Muscle of back (tissue), 3 donors: ENCODE measurements at regions not wholly inside any gene's neighbourhood (a gene's known extent, or its start where the extent isn't known, plus 50 kb on each side); places are given as distances from the start of the nearest gene placed in this dataset.
"Not testable (repeated sequence)": the region's sequence is repeated elsewhere in the genome, so short reads cannot be mapped to it uniquely, and the experiment has no call there.

Experiments used
- DNase-seq, 3 donors: peaks; one replicate each; pipeline versions ENCODE4 v3.0.0 to v3.0.0-alpha.2; 2013

GRCh38 chr16:54985156-54985555 lies 54.5 kb downstream of the IRX5 start:
- DNase-seq: no peak

- no peak for DNase-seq
Observed at GRCh38 chr16:54985668-54986067, 55.0 kb downstream of the IRX5 start.

DNA sequence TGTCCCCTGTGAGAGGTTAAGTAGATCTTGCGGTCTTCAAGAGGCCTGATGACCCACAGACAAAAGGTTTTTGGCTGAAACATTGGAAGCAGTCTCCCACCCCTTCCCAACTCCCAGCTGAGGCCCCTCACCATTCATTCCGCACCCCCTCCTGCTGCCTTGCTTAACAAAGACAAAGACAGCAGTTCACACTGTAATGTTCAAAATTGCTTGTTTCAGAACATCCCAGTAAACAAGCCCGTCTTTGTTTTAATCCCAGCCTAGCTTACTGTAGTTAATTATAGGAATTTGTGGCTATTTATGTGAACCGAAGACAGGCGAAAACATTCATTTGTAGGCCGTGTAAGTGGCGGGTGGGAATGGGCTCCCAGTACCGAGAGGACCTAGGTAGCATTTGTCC lies 55.7 kb downstream of the IRX5 start:
- no peak for DNase-seq

- DNase-seq: no peak
Observed at GRCh38 chr16:54987081-54987480, 56.4 kb downstream of the IRX5 start.

DNA sequence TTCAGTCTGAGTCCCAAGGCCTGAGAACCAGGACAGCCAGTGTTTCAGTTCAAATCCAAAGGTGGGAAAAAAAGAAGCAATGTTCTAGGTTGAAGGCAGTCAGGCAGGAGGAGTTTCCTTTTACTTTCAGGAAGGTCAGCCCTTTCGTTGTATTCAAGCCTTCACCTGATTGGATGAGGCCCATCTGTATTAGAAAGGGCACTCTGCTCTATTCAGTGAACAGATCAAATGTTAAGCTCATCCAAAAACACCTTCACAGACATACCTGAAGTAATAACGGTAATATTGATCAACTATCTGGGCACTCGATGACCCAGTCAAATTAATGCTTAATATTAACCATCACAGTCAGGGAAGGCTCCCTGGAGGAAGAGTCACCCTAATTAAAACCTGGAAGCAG lies 60.9 kb downstream of the IRX5 start:
- DNase-seq: no peak

DNA sequence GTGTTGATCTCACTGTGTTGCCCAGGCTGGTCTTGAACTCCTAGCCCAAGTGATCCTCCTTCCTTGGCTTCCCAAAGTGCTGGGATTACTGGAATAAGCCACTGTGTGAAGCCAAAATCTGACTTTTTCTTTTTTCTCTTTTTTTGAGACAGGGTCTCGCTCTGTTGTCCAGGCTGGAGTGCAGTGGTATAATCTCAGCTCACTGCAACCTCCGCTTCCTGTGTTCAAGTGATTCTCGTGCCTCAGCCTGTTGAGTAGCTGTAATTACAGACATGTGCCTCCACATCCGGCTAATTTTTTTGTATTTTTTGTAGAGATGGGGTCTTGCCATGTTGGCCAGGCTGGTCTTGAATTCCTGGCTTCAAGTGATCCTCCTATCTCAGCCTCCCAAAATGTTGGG lies 61.3 kb downstream of the IRX5 start:
- not testable (repeated sequence) for DNase-seq

DNA sequence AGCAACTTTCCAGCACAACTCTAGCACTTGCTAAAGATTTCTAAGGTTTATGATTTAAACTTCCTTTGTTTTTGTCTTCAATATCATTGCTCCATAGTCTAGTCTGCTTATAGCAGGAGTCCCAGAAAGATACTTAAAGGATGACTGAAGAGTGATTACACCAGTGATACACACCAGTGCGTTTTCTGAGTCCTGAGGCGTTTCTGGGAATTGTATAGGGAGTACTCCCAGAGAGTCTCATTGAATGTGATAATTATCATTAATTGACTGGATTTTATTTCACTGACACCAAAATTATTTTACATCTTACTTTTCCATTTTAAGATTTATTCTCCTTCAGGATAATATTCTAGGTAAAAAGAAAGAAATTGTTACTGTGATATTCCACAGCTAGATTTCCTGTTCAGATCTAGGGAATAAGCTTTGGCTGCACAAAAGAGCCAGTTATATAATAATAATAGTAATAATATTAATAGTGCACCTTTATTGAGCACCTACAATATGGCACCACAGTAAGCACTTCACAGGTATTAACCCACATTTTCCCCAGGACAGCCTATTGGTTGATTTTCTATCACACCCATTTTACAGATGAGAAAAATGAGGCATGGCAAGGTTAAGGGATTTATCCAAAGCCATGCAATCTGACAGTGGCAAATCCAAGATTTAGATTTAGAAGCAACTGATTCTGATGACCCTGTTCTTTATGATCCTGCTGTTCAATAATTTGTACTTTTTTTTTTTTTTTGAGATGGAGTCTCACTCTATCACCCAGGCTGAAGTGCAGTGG lies 62.6 kb downstream of the IRX5 start:
- DNase-seq: no peak

DNA sequence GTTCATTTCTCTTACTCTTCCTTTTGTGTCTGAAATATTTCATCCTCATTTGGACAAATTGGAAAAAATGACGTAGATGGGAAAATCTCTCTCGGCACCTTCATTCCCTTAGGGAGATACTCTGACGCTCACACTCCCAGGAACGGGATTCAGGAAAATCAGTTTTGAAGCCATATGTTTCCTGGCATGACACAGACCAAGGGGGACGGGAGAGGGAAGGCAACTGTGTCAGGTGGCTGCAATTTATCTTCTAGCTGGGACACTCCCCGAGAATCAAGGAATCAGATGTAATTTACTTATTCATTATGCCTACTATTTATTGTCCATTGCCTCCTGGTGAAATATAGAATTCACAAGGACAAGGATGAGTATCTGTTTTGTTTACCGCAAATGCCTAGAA lies 65.5 kb downstream of the IRX5 start:
- DNase-seq: no peak

DNA sequence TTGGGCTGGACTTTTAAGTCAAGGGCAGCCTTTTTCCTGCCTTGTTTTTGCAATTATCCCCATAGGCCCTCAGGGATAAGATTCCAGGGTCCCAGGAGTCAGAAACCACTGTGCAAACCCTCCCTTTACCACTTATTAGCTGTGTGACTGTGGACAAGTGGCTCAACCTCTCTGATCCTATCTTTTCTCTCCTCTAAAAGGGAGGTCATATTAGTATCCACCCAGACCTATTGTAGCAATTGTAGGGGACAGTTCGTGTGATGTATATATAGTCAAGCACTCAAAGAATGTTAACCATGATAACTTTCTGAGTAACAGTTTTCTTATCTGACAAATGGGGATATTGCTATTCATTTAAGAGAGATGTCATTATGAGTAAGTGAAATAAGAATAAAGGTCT lies 68.2 kb downstream of the IRX5 start:
- DNase-seq: no peak

GRCh38 chr16:54999481-54999880 lies 68.8 kb downstream of the IRX5 start:
- DNase-seq: no peak

- DNase-seq: no peak
Observed at GRCh38 chr16:55000595-55000994, 69.9 kb downstream of the IRX5 start.

GRCh38 chr16:55001931-55002330 lies 71.3 kb downstream of the IRX5 start:
- DNase-seq: peak in 1 of 3 donors; percentile 26

DNA sequence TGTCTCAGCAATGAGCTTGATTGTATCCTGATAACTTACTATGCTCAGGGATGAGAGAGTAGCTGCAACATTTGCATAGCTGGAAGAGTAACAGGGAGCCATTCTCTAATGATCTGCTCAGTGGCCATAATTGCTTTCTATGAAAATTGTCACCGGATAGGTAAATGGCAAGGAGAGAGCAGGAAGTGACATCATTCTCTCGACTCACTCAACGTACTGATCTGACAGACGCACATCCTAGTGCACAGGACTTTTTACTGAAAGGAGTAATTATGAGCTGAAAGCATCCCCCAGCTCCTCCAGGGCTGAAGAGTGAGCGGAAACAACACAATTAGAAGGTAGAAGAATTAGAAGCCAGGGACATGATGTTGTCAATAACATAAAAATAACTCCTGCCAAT lies 71.8 kb downstream of the IRX5 start:
- DNase-seq: no peak

DNA sequence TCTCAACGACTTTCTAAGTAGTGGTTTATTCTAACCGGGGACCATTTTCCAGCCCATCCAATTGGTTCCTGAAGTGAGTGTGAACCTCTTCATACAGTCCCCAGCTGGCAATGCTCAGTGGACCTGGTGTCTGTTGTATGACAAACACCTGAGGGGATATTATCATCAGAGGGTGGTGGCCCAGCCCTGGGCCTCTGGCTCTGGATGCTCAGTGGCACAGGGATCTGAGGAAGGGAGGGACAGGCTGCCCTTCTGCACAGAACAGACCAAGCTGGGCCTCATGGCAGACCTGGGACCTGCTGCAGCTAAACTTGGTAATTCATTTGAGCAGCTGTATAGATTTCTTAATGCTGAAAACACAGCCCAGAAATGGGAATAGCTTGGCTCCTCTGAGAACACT lies 72.6 kb downstream of the IRX5 start:
- no peak for DNase-seq

DNA sequence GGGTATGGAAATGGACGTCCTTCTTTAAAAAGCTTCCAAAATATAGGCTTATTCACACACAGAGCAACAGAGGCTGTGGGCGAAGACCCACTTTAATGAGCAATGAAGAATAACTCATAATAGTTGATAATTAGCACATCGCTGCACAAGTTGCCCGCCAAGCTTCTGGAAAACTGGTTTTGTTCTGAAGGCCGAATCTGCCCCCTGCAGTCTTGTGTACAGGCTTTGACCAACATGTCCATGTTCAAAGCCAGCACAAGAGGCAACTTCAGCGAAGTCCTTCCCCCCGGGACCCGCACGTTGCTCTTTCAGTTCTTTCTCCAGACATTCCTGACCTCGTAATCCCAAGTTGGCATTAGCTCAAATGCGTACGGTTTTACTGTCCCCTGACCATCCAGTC lies 73.3 kb downstream of the IRX5 start:
- no peak for DNase-seq

- DNase-seq: no peak
Observed at GRCh38 chr16:55007504-55007903, 76.8 kb downstream of the IRX5 start.

GRCh38 chr16:55008836-55009510 lies 78.3 kb downstream of the IRX5 start:
- DNase-seq: no peak

DNA sequence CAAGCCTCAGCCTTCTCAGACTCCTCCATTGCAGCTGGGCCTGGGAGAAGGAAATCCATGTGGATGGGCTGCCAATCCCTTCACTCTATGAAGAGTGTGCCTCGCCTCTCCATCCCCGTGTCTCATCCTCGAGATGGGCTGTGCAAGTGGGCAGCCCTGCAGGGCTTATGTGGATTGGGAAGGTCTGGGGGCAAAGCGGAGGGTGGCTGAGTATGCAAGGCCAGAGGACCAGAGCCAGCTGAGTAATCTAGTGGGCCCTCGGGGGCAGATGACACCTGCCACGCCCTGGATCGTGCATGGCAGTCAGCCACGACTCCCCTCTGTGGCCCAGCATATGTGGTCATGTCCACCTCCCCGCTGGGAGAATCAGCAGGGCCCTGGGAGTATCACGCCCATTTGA lies 78.9 kb downstream of the IRX5 start:
- no peak for DNase-seq

- DNase-seq: peak in 1 of 3 donors; percentile 34
Observed at GRCh38 chr16:55010492-55011160, 80.0 kb downstream of the IRX5 start.

- no peak for DNase-seq
Observed at GRCh38 chr16:55012362-55012761, 81.7 kb downstream of the IRX5 start.

GRCh38 chr16:55012793-55013192 lies 82.1 kb downstream of the IRX5 start:
- DNase-seq: no peak

- no peak for DNase-seq
Observed at GRCh38 chr16:55014022-55014421, 83.4 kb downstream of the IRX5 start.
